Colonic mucosa (tissue), 4 donors: ENCODE measurements at regions not wholly inside any gene's neighbourhood (a gene's known extent, or its start where the extent isn't known, plus 50 kb on each side); places are given as distances from the start of the nearest gene placed in this dataset.

Experiments used
- DNase-seq: peaks from one replicate; pipeline ENCODE4 v3.0.0-alpha.2; 2020
- H3K27ac ChIP-seq: fragments of 200-600 bp; one replicate; pipeline ENCODE4 v1.8.0; 2021
- H3K27me3 ChIP-seq: fragments of 200-600 bp; one replicate; pipeline ENCODE4 v1.8.0; 2021
- H3K36me3 ChIP-seq: fragments of 200-600 bp; one replicate; pipeline ENCODE4 v1.8.0; 2021
- H3K4me1 ChIP-seq: fragments of 200-600 bp; one replicate; pipeline ENCODE4 v1.8.0; 2021; ENCODE audit warnings: mild to moderate bottlenecking
- H3K4me3 ChIP-seq: fragments of 200-600 bp; one replicate; pipeline ENCODE4 v1.8.0; 2021
- H3K9ac ChIP-seq, 2 donors: one replicate each; pipeline ENCODE4 v1.7.0; 2013; ENCODE audit warnings: control low read depth in 2 of 2, low read depth in 2 of 2, low read length in 2 of 2
- H3K9me3 ChIP-seq: fragments of 200-600 bp; one replicate; pipeline ENCODE4 v1.8.0; 2021
- intact Hi-C: fragments of 100-400 bp; cut with DNase I; formaldehyde crosslinking; loops from one replicate; pipeline ENCODE4 v1.14.1; 2022
- TF ChIP-seq, protein P1 (sequence below): fragments of 200-600 bp; IDR thresholded peaks from one replicate; pipeline ENCODE4 v1.8.0; 2022; ENCODE audit warnings: antibody characterized with exemption, mild to moderate bottlenecking
- donor health status: healthy.
- donor health status: DM: no; HTN: no; CAD: no.
- donor health status: DM: no; HTN: no; CAD: no.

DNA sequence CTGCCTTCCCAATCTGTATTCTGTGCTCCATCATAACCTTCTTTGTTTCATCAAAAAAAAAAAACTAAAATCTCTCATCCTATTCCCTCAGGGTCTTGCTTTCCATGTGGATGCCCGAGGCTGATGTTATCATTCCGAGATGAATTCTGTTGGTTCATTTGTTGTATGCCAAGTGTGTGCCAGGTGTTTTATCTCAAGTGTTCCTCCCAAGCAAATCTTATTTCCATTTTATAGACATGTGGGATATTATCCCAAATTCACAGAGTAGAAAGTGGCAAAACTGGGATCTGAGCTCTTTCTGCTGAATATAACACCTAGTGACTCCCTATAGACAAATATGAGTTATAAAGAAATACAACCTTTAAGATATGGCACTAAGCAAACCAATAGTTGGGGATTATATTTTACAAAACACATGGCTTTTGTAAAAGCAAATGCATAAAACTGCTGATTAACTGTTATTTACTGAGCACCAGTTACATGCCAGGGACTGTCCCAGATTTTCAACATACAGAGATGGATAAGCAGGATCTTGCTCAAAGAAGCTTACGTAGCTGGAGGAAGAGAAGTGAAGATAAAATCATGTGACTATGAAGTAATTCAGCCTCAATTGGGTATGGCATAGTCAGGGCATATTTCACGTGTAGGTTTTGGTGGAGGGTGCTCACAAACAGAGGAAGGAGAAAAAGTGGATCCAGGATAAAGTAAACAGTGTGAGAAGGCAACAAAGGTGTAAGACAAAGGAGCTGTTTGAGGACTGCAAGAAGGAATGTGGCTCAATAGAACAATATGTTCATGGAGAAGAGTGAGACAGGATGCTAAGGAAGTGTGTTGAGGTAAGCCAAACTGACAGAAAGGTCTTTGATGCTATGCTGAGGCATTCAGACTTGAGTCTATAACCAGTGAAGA is 143.3 kb upstream of the ADAMTSL1 start:
- H3K4me3 ChIP-seq: no peak overlapping the region
- no peaks in the 10 kb centered on the region for H3K4me1 ChIP-seq

DNA sequence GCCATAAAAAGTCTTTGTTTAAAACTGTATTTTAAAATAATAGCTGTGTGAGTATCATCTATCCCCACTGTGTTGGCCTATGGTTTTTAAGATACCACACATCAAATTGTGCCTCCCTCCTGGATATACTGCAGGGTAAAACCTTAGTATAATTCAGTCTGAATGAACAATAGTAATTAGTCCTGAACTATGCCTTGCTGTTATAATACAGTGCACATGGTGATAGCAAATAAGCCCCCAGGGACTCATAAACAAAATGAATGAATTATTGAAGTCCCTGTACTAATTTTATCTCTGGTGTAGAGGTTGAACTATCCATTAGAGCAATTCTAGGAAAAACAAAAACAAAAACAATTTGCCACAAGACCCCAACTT is 142.7 kb upstream of the ADAMTSL1 start:
- intact Hi-C loops: no loop called here
- no peaks in the 10 kb centered on the region for H3K9me3 ChIP-seq
- no peak overlapping the region for H3K4me3 ChIP-seq
- H3K27ac ChIP-seq: no peak overlapping the region
- H3K27me3 ChIP-seq: no peaks in the 10 kb centered on the region
- H3K4me1 ChIP-seq: no peaks in the 10 kb centered on the region
- H3K9ac ChIP-seq: no peak overlapping the region
- H3K36me3 ChIP-seq: no peaks in the 10 kb centered on the region
- TF ChIP-seq, protein P1, sequence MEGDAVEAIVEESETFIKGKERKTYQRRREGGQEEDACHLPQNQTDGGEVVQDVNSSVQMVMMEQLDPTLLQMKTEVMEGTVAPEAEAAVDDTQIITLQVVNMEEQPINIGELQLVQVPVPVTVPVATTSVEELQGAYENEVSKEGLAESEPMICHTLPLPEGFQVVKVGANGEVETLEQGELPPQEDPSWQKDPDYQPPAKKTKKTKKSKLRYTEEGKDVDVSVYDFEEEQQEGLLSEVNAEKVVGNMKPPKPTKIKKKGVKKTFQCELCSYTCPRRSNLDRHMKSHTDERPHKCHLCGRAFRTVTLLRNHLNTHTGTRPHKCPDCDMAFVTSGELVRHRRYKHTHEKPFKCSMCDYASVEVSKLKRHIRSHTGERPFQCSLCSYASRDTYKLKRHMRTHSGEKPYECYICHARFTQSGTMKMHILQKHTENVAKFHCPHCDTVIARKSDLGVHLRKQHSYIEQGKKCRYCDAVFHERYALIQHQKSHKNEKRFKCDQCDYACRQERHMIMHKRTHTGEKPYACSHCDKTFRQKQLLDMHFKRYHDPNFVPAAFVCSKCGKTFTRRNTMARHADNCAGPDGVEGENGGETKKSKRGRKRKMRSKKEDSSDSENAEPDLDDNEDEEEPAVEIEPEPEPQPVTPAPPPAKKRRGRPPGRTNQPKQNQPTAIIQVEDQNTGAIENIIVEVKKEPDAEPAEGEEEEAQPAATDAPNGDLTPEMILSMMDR: no peak
- DNase-seq: no peak

More for the DNA sequence above, 143.3 kb upstream of the ADAMTSL1 start:
- Histone ChIP-seq H3K27ac (no peak overlapping the region), H3K27me3 (no peaks in the 10 kb centered on the region), H3K9ac (no peak overlapping the region), H3K36me3 (no peaks in the 10 kb centered on the region), H3K9me3 (no peaks in the 10 kb centered on the region)
- no peak for DNase-seq
- TF ChIP-seq, protein P1: no peak
- intact Hi-C loops: no loop called here

DNA sequence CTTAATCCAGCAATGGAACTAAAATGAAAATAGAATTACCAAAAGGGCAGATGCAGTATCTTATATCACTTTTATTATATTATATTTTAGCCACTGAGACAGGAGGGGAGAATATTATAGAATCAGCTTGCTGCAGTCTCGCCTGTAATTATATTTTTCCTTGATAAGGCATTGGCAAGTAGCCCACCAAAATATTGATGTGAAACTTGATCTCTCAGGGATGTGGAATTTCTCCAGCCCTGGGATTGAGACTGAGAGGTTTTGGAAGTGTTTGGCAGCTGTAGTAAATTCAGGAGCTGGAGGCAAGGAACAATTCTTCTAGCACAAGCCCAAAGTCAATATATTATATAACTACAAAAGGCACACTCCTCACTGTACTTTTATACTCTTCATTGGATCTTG is 142.1 kb upstream of the ADAMTSL1 start:
- no peaks in the 10 kb centered on the region for H3K4me1 ChIP-seq
- no peak overlapping the region for H3K4me3 ChIP-seq
- intact Hi-C loops: no loop called here
- no peak for DNase-seq
- no peak overlapping the region for H3K9ac ChIP-seq
- no peaks in the 10 kb centered on the region for H3K27me3 ChIP-seq
- no peak overlapping the region for H3K27ac ChIP-seq
- no peaks in the 10 kb centered on the region for H3K9me3 ChIP-seq
- H3K36me3 ChIP-seq: no peaks in the 10 kb centered on the region
- TF ChIP-seq, protein P1: no peak

DNA sequence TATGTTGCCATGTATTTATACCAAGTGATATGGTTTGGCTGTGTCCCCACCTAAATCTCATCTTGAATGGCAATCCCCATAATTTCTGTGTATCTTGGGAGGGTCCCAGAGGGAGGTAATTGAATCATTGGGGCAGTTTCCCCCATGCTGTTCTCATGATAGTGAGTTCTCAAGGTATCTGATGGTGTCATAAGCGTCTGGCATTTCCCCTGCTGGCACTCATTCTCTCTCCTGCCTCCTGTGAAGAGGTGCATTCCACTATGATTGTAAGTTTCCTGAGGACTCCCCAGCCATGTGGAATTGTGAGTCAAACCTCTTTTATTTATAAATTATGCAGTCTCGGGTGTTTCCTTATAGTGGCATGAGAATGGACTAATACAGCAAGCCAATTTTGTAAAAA is 140.8 kb upstream of the ADAMTSL1 start:
- TF ChIP-seq, protein P1: no peak
- Histone ChIP-seq H3K27ac (no peak overlapping the region), H3K27me3 (no peaks in the 10 kb centered on the region), H3K4me1 (no peaks in the 10 kb centered on the region), H3K4me3 (no peak overlapping the region), H3K36me3 (no peaks in the 10 kb centered on the region), H3K9me3 (no peaks in the 10 kb centered on the region), H3K9ac (no peak overlapping the region)
- no peak for DNase-seq
- intact Hi-C loops: no loop called here

DNA sequence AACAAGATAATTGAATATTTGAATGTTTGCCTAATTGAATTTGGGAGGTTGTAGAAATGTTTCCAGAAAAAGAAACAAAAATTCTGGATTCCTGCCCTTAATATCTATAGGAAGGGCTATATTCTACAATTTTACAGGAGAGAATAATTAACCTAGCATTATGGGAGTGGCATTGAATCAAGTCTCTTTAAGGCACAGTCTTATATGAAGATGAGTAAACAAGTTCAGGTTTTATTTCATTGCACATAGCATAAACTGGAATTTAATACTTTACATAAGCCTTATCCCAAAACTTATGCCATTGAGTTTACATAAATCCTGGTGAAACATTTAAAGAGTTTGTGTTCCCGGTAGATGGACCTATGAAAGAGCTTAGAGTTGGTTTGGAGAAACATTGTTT is 138.1 kb upstream of the ADAMTSL1 start:
- Histone ChIP-seq H3K27me3 (no peaks in the 10 kb centered on the region), H3K9ac (no peak overlapping the region), H3K36me3 (no peaks in the 10 kb centered on the region), H3K4me3 (no peak overlapping the region), H3K27ac (no peak overlapping the region), H3K4me1 (no peaks in the 10 kb centered on the region), H3K9me3 (no peaks in the 10 kb centered on the region)
- TF ChIP-seq, protein P1: no peak
- no peak for DNase-seq
- intact Hi-C loops: no loop called here
